ENCODE measurements at regions not wholly inside any gene's neighbourhood (a gene's known extent, or its start where the extent isn't known, plus 50 kb on each side); places are given as distances from the start of the nearest gene placed in this dataset.
A peak's percentile ranks its signal among the peaks of the same experiment; 100 is the strongest.

- no peaks in the 10 kb centered on the region for H3K9me3 Mint-ChIP-seq
- no peaks in the 10 kb centered on the region for H3K27me3 Mint-ChIP-seq (ENCODE audit: low read depth)
- DNase-seq (ENCODE audit: low spot score in 2 of 2, unreplicated experiment in 2 of 2) = no peak
- H3K4me3 Mint-ChIP-seq = no peak overlapping the region
- no peaks in the 10 kb centered on the region for H3K36me3 Mint-ChIP-seq
- peaks cover 85% of the 10 kb centered on the region for H3K4me1 Mint-ChIP-seq
- peak overlapping the region; percentile 75 for H3K27ac Mint-ChIP-seq
- no peak for TF ChIP-seq CTCF (IDR thresholded peaks at IDR 0.05; ENCODE audit: unreplicated experiment)
These were observed 696.7 kb upstream of the TBX3 start for GRCh38 chr12:115380546-115381120.

- H3K4me3 Mint-ChIP-seq = no peak overlapping the region
- H3K27ac Mint-ChIP-seq = peak overlapping the region; percentile 95
- no peaks in the 10 kb centered on the region for H3K27me3 Mint-ChIP-seq (ENCODE audit: low read depth)
- no peak for TF ChIP-seq CTCF (IDR thresholded peaks at IDR 0.05; ENCODE audit: unreplicated experiment)
- H3K4me1 Mint-ChIP-seq = peaks cover 77% of the 10 kb centered on the region
- no peaks in the 10 kb centered on the region for H3K9me3 Mint-ChIP-seq
- no peak for DNase-seq (ENCODE audit: low spot score in 2 of 2, unreplicated experiment in 2 of 2)
- H3K36me3 Mint-ChIP-seq = no peaks in the 10 kb centered on the region
These were observed 694.3 kb upstream of the TBX3 start for GRCh38 chr12:115378291-115378690.

DNA sequence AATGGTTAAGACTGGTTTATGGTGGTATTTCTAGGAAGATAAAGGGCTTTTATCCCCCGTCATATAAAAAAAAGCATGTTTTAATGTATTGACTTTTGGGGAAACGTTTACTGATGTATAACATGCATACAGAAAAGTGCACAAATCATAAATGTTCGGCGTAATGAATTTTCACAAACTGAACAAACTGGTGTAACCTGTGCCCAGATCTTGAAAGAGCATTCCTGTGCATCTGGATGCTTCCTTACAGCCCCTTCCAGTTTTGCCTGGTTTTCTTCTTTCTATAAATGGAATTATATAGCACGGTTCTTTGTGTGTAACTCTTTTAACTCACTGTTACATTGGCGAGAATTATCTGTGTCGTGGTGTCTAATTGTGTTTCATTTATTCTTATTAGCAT, 693.8 kb upstream of the TBX3 start:
- H3K27me3 Mint-ChIP-seq (ENCODE audit: low read depth) = no peaks in the 10 kb centered on the region
- peak overlapping the region; percentile 95 for H3K27ac Mint-ChIP-seq
- peaks cover 71% of the 10 kb centered on the region for H3K4me1 Mint-ChIP-seq
- H3K36me3 Mint-ChIP-seq = no peaks in the 10 kb centered on the region
- H3K9me3 Mint-ChIP-seq = no peaks in the 10 kb centered on the region
- no peak for TF ChIP-seq CTCF (IDR thresholded peaks at IDR 0.05; ENCODE audit: unreplicated experiment)
- no peak overlapping the region for H3K4me3 Mint-ChIP-seq
- DNase-seq (ENCODE audit: low spot score in 2 of 2, unreplicated experiment in 2 of 2) = no peak

- TF ChIP-seq CTCF (IDR thresholded peaks at IDR 0.05; ENCODE audit: unreplicated experiment) = no peak
- H3K4me3 Mint-ChIP-seq = no peak overlapping the region
- no peaks in the 10 kb centered on the region for H3K36me3 Mint-ChIP-seq
- H3K4me1 Mint-ChIP-seq = peaks cover 67% of the 10 kb centered on the region
- no peaks in the 10 kb centered on the region for H3K9me3 Mint-ChIP-seq
- no peaks in the 10 kb centered on the region for H3K27me3 Mint-ChIP-seq (ENCODE audit: low read depth)
- DNase-seq (ENCODE audit: low spot score in 2 of 2, unreplicated experiment in 2 of 2) = no peak
- peak overlapping the region; percentile 95 for H3K27ac Mint-ChIP-seq
These were observed 693.3 kb upstream of the TBX3 start for GRCh38 chr12:115377230-115377629.

- Mint-ChIP-seq H3K4me3 (no peak overlapping the region), H3K4me1 (peaks cover 62% of the 10 kb centered on the region), H3K27ac (peak overlapping the region; percentile 94), H3K27me3 (ENCODE audit: low read depth) (no peaks in the 10 kb centered on the region), H3K9me3 (no peaks in the 10 kb centered on the region), H3K36me3 (no peaks in the 10 kb centered on the region)
- no peak for TF ChIP-seq CTCF (IDR thresholded peaks at IDR 0.05; ENCODE audit: unreplicated experiment)
- no peak for DNase-seq (ENCODE audit: low spot score in 2 of 2, unreplicated experiment in 2 of 2)
These were observed 691.4 kb upstream of the TBX3 start for GRCh38 chr12:115375186-115375991.
